Endodermal cell (in vitro differentiated cells): ENCODE measurements at regions not wholly inside any gene's neighbourhood (a gene's known extent, or its start where the extent isn't known, plus 50 kb on each side); places are given as distances from the start of the nearest gene placed in this dataset.

Source experiments
- DNase-seq: peaks from one replicate; pipeline ENCODE4 v3.0.0-alpha.2; 2017
- H3K27ac ChIP-seq: 2 replicates; pipeline ENCODE4 v1.5.1; 2013; ENCODE audit warnings: mild to moderate bottlenecking, low read depth, low read length, moderate library complexity
- H3K27me3 ChIP-seq: 2 replicates; pipeline ENCODE4 v1.6.1; 2013; ENCODE audit warnings: mild to moderate bottlenecking, low read length, moderate library complexity; ENCODE audit not compliant: insufficient read depth, control insufficient read depth, poor library complexity, severe bottlenecking
- H3K36me3 ChIP-seq: 2 replicates; pipeline ENCODE4 v1.7.0; 2013; ENCODE audit warnings: mild to moderate bottlenecking, low read length, moderate library complexity; ENCODE audit not compliant: control insufficient read depth, insufficient read depth
- H3K4me1 ChIP-seq: one replicate; pipeline ENCODE4 v1.7.0; 2013; ENCODE audit warnings: low read length; ENCODE audit not compliant: control insufficient read depth, insufficient read depth
- H3K4me3 ChIP-seq: 2 replicates; pipeline ENCODE4 v1.5.1; 2013; ENCODE audit warnings: mild to moderate bottlenecking, low read length, moderate library complexity
- H3K9ac ChIP-seq: 2 replicates; pipeline ENCODE4 v1.6.1; 2013; ENCODE audit warnings: mild to moderate bottlenecking, low read length, moderate library complexity; ENCODE audit not compliant: poor library complexity, severe bottlenecking; ENCODE audit errors: extremely low read depth
- H3K9me3 ChIP-seq: 2 replicates; pipeline ENCODE4 v1.6.1; 2013; ENCODE audit warnings: mild to moderate bottlenecking, low read length, moderate library complexity; ENCODE audit not compliant: control insufficient read depth
- H3K27ac Mint-ChIP-seq: 2 replicates; pipeline ENCODE4 v1.8.0; 2020; ENCODE audit warnings: mixed read lengths
- H3K27me3 Mint-ChIP-seq: 2 replicates; pipeline ENCODE4 v1.8.0; 2021; ENCODE audit warnings: mild to moderate bottlenecking, mixed read lengths; ENCODE audit not compliant: insufficient read depth
- H3K36me3 Mint-ChIP-seq: 2 replicates; pipeline ENCODE4 v1.8.0; 2020; ENCODE audit warnings: low read depth, mixed read lengths
- H3K4me1 Mint-ChIP-seq: 2 replicates; pipeline ENCODE4 v1.8.0; 2020; ENCODE audit warnings: mixed read lengths
- H3K4me3 Mint-ChIP-seq: 2 replicates; pipeline ENCODE4 v1.8.0; 2020; ENCODE audit warnings: mild to moderate bottlenecking, moderate library complexity, mixed read lengths
- H3K9me3 Mint-ChIP-seq: 2 replicates; pipeline ENCODE4 v1.8.0; 2020; ENCODE audit warnings: mild to moderate bottlenecking, mixed read lengths
- WGBS, 2 experiments: methylation state at CpG; one replicate each; pipeline versions ENCODE4 v1.1.5 to v1.1.7; 2013; ENCODE audit warnings: missing lambda C conversion rate in 2 of 2, mixed read lengths in 1 of 2; ENCODE audit not compliant: insufficient coverage in 1 of 2, insufficient read length in 1 of 2; 5-methylcytosine and 5-hydroxymethylcytosine counted together
- TF ChIP-seq, protein P1 (sequence below): fragments of 200-600 bp; sonication (generic); conservative IDR thresholded peaks from 2 replicates; pipeline ENCODE4 v1.5.0; 2021; ENCODE audit warnings: antibody characterized with exemption, mild to moderate bottlenecking

DNA sequence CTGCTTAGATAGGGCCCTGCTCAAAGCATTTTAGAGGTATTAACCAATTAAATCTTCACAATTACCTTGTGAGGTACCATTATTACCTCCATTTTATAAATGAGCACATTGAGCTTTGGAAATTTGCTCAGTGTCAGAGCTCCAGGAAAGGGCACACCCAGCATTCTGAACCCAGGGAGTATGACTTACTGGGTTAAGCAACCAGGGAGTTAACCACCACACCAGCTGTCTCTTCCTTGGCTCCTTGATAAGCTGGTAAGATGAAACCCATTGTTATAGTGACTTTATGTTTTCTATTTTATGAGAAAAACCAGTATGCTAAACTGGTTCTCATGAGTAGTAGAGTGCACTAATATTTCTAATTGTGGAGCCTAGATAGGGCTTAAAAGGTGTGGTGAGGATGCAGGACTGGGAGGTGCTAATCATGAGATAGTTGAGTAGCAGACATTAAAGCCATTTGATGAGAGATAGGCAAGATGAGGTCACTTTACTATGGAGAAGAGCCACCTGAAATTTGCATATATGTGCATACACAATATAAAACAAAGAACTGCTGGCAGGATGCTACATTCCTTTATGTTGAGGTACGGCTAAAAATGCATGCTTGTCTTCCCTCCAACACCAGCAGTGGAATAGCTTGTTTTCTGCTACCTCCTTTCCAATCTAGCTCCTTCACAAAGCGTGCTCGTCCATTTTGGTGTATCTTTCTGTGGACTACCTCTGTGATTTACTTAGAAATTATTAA, 556.1 kb downstream of the SPRY1 start:
- Mint-ChIP-seq H3K27me3 (no peaks in the 10 kb centered on the region), H3K9me3 (peaks cover 8% of the 10 kb centered on the region), H3K27ac (peak overlapping the region; percentile 57), H3K4me1 (no peaks in the 10 kb centered on the region), H3K4me3 (no peak overlapping the region), H3K36me3 (no peaks in the 10 kb centered on the region)
- TF ChIP-seq, protein P1, sequence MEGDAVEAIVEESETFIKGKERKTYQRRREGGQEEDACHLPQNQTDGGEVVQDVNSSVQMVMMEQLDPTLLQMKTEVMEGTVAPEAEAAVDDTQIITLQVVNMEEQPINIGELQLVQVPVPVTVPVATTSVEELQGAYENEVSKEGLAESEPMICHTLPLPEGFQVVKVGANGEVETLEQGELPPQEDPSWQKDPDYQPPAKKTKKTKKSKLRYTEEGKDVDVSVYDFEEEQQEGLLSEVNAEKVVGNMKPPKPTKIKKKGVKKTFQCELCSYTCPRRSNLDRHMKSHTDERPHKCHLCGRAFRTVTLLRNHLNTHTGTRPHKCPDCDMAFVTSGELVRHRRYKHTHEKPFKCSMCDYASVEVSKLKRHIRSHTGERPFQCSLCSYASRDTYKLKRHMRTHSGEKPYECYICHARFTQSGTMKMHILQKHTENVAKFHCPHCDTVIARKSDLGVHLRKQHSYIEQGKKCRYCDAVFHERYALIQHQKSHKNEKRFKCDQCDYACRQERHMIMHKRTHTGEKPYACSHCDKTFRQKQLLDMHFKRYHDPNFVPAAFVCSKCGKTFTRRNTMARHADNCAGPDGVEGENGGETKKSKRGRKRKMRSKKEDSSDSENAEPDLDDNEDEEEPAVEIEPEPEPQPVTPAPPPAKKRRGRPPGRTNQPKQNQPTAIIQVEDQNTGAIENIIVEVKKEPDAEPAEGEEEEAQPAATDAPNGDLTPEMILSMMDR, result no peak
- Histone ChIP-seq H3K4me3 (no peak overlapping the region), H3K9ac (no peak overlapping the region), H3K36me3 (no peaks in the 10 kb centered on the region), H3K27ac (no peak overlapping the region), H3K9me3 (no peaks in the 10 kb centered on the region), H3K27me3 (no peaks in the 10 kb centered on the region), H3K4me1 (no peaks in the 10 kb centered on the region)
- DNase-seq, result peak; percentile 52
- WGBS, 2 experiments, result 55 to 90% methylated on average over 1 to 3 of the region's 3 CpGs

DNA sequence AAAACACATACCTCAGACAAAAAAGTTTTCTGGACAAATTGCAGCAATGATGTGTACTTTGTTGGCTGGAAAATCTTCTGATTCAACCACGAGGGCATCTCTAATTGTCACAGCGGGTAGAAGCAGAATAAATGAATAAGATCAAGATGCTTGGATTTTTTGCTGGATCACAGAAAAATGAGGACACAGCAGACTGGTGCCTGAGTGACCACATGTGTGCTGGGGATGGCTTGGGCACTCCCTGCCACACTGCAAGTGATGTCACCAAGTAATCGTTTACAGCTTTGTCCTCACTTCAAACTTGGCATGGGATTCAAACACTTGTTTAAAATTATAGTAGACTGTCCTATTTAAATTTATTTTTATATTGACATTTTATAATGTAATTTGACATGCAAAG, 557.0 kb downstream of the SPRY1 start:
- no peaks in the 10 kb centered on the region for H3K36me3 ChIP-seq
- no peak overlapping the region for H3K27ac ChIP-seq
- H3K4me1 ChIP-seq, result no peaks in the 10 kb centered on the region
- 91% methylated on average over 3 of the region's 3 CpGs; no CpG with 5 or more reads in 1 of the 2 experiments for WGBS, 2 experiments
- no peaks in the 10 kb centered on the region for H3K36me3 Mint-ChIP-seq
- H3K27me3 ChIP-seq, result no peaks in the 10 kb centered on the region
- H3K4me1 Mint-ChIP-seq, result no peaks in the 10 kb centered on the region
- no peak overlapping the region for H3K9ac ChIP-seq
- H3K4me3 Mint-ChIP-seq, result no peak overlapping the region
- H3K27ac Mint-ChIP-seq, result peak overlapping the region; percentile 59
- no peak overlapping the region for H3K4me3 ChIP-seq
- TF ChIP-seq, protein P1, result no peak
- H3K27me3 Mint-ChIP-seq, result no peaks in the 10 kb centered on the region
- no peaks in the 10 kb centered on the region for H3K9me3 ChIP-seq
- peaks cover 8% of the 10 kb centered on the region for H3K9me3 Mint-ChIP-seq
- DNase-seq, result no peak

DNA sequence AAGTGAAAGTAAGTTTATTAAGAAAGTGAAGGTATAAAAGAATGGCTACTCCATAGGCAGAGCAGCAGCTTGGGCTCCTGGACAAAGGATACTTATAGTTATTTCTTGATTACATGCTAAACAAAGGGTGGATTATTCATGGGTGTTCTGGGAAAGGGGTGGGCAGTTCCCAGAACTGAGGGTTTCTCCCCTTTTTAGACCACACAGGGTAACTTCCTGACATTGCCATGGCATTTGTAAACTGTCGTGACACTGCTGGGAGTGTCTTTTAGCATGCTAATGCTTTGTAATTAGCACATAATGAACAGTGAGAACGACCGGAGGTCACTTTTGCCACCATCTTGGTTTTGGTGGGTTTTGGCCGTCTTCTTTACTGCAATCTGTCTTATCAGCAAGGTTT, 557.6 kb downstream of the SPRY1 start:
- H3K4me3 ChIP-seq, result no peak overlapping the region
- no peak for DNase-seq
- H3K36me3 Mint-ChIP-seq, result no peaks in the 10 kb centered on the region
- H3K27ac Mint-ChIP-seq, result no peak overlapping the region
- H3K4me3 Mint-ChIP-seq, result no peak overlapping the region
- H3K36me3 ChIP-seq, result no peaks in the 10 kb centered on the region
- H3K27me3 Mint-ChIP-seq, result no peaks in the 10 kb centered on the region
- 87 to 96% methylated on average over 3 to 4 of the region's 4 CpGs for WGBS, 2 experiments
- H3K27ac ChIP-seq, result no peak overlapping the region
- no peak overlapping the region for H3K9ac ChIP-seq
- no peaks in the 10 kb centered on the region for H3K9me3 ChIP-seq
- no peaks in the 10 kb centered on the region for H3K27me3 ChIP-seq
- no peaks in the 10 kb centered on the region for H3K4me1 ChIP-seq
- no peaks in the 10 kb centered on the region for H3K4me1 Mint-ChIP-seq
- TF ChIP-seq, protein P1, result no peak
- H3K9me3 Mint-ChIP-seq, result peaks cover 8% of the 10 kb centered on the region
